ENCODE measurements at regions not wholly inside any gene's neighbourhood (a gene's known extent, or its start where the extent isn't known, plus 50 kb on each side); places are given as distances from the start of the nearest gene placed in this dataset.

GRCh38 chr11:35049859-35050531 is 89.0 kb upstream of the CD44 start:
- no peak overlapping the region for H3K4me3 ChIP-seq
- no peak for TF ChIP-seq POLR2A (IDR thresholded peaks at IDR 0.05)
- TF ChIP-seq CTCF (IDR thresholded peaks at IDR 0.05 in 8 of 11, conservative IDR thresholded peaks at IDR 0.05 in 3 of 11): no peak
- TF ChIP-seq POLR2AphosphoS5 (IDR thresholded peaks at IDR 0.05): no peak
- WGBS, 5 donors: 53 to 66% (median 58%) methylated on average over 4 of the region's 4 CpGs
- no peak for DNase-seq
- intact Hi-C loops (cut with DNase I; ENCODE audit: low total_unique reads): no loop called here
- H3K4me1 ChIP-seq: peaks cover 11 to 65% (median 38%) of the 10 kb centered on the region in 6 donors
- H3K27ac ChIP-seq: peak overlapping the region in 3 of 8 donors; percentile 11 to 48 (median 24)
- no peaks in the 10 kb centered on the region for H3K27me3 ChIP-seq (replicated peaks in 1 of 7)
- peaks cover 0 to 9% (median 0%) of the 10 kb centered on the region in 8 donors for H3K9me3 ChIP-seq
- H3K36me3 ChIP-seq: no peaks in the 10 kb centered on the region

GRCh38 chr11:35050541-35050995 is 88.4 kb upstream of the CD44 start:
- Histone ChIP-seq H3K9me3 (peaks cover 0 to 9% (median 0%) of the 10 kb centered on the region in 8 donors), H3K4me3 (no peak overlapping the region), H3K36me3 (no peaks in the 10 kb centered on the region), H3K4me1 (peaks cover 8 to 60% (median 32%) of the 10 kb centered on the region in 6 donors), H3K27me3 (replicated peaks in 1 of 7) (no peaks in the 10 kb centered on the region), H3K27ac (peak overlapping the region in 3 of 8 donors; percentile 11 to 48 (median 24))
- 35 to 55% (median 51%) methylated on average over 6 of the region's 6 CpGs for WGBS, 5 donors
- TF ChIP-seq CTCF (IDR thresholded peaks at IDR 0.05 in 8 of 11, conservative IDR thresholded peaks at IDR 0.05 in 3 of 11) (no peak), POLR2A (IDR thresholded peaks at IDR 0.05) (no peak), POLR2AphosphoS5 (IDR thresholded peaks at IDR 0.05) (no peak)
- no peak for DNase-seq
- intact Hi-C loops (cut with DNase I; ENCODE audit: low total_unique reads): no loop called here

GRCh38 chr11:35056391-35057093 is 82.4 kb upstream of the CD44 start:
- Histone ChIP-seq H3K36me3 (no peaks in the 10 kb centered on the region), H3K4me3 (no peak overlapping the region), H3K4me1 (peaks cover 4 to 33% (median 19%) of the 10 kb centered on the region in 6 donors), H3K27me3 (replicated peaks in 1 of 7) (no peaks in the 10 kb centered on the region), H3K27ac (no peak overlapping the region), H3K9me3 (no peaks in the 10 kb centered on the region)
- 41 to 93% (median 89%) methylated on average over 1 of the region's 1 CpG for WGBS, 5 donors
- DNase-seq: no peak
- intact Hi-C loops (cut with DNase I; ENCODE audit: low total_unique reads): no loop called here
- no peak for TF ChIP-seq CTCF (IDR thresholded peaks at IDR 0.05 in 8 of 11, conservative IDR thresholded peaks at IDR 0.05 in 3 of 11)
- no peak for TF ChIP-seq POLR2A (IDR thresholded peaks at IDR 0.05)
- TF ChIP-seq POLR2AphosphoS5 (IDR thresholded peaks at IDR 0.05): no peak

Data from spleen (tissue), 11 donors.